ENCODE measurements at regions not wholly inside any gene's neighbourhood (a gene's known extent, or its start where the extent isn't known, plus 50 kb on each side); places are given as distances from the start of the nearest gene placed in this dataset.

DNA sequence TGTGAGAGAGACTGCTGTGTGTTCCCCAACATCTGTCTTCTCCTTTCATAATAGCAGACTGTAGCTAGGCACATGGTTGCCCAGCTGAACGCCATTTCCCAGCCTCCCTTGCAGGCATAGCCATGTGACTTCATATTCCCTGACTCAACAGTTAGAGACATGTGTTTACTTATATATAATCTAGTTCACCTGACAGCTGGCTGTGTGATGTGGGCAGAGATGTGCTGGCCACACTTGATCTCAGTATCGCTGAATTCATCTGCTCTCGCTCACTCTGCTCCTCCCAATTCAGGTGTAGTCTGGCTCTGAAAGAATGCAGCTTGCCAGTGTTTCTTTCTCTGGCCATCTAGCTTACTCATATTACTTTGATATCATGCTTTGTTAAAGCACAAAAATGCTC, 52.3 kb upstream of the SEC11C start (continued):
- TF ChIP-seq, protein P1, sequence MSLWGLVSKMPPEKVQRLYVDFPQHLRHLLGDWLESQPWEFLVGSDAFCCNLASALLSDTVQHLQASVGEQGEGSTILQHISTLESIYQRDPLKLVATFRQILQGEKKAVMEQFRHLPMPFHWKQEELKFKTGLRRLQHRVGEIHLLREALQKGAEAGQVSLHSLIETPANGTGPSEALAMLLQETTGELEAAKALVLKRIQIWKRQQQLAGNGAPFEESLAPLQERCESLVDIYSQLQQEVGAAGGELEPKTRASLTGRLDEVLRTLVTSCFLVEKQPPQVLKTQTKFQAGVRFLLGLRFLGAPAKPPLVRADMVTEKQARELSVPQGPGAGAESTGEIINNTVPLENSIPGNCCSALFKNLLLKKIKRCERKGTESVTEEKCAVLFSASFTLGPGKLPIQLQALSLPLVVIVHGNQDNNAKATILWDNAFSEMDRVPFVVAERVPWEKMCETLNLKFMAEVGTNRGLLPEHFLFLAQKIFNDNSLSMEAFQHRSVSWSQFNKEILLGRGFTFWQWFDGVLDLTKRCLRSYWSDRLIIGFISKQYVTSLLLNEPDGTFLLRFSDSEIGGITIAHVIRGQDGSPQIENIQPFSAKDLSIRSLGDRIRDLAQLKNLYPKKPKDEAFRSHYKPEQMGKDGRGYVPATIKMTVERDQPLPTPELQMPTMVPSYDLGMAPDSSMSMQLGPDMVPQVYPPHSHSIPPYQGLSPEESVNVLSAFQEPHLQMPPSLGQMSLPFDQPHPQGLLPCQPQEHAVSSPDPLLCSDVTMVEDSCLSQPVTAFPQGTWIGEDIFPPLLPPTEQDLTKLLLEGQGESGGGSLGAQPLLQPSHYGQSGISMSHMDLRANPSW (CRISPR knock-in tag; IDR thresholded peaks at IDR 0.05), result no peak
- no peak for TF ChIP-seq ZKSCAN3 (CRISPR knock-in tag; IDR thresholded peaks at IDR 0.05)
- no peak for TF ChIP-seq ZNF57 (CRISPR knock-in tag; IDR thresholded peaks at IDR 0.05)
- TF ChIP-seq, protein P2, sequence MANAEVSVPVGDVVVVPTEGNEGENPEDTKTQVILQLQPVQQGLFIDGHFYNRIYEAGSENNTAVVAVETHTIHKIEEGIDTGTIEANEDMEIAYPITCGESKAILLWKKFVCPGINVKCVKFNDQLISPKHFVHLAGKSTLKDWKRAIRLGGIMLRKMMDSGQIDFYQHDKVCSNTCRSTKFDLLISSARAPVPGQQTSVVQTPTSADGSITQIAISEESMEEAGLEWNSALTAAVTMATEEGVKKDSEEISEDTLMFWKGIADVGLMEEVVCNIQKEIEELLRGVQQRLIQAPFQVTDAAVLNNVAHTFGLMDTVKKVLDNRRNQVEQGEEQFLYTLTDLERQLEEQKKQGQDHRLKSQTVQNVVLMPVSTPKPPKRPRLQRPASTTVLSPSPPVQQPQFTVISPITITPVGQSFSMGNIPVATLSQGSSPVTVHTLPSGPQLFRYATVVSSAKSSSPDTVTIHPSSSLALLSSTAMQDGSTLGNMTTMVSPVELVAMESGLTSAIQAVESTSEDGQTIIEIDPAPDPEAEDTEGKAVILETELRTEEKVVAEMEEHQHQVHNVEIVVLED (CRISPR knock-in tag; IDR thresholded peaks at IDR 0.05), result no peak
- no peak for TF ChIP-seq GTF2A2 (tag; IDR thresholded peaks at IDR 0.05)
- TF ChIP-seq ARHGAP35 (IDR thresholded peaks at IDR 0.05; ENCODE audit: partially characterized antibody), result no peak
- no peak for TF ChIP-seq XRCC3 (IDR thresholded peaks at IDR 0.05)
- no peak for TF ChIP-seq MTA2 (IDR thresholded peaks at IDR 0.05; ENCODE audit: low read depth)
- no peak for TF ChIP-seq KDM5B (IDR thresholded peaks at IDR 0.05; ENCODE audit: insufficient replicate concordance, low read depth, low read length)
- TF ChIP-seq KDM1A (IDR thresholded peaks at IDR 0.05), result no peak
